ENCODE measurements at regions not wholly inside any gene's neighbourhood (a gene's known extent, or its start where the extent isn't known, plus 50 kb on each side); places are given as distances from the start of the nearest gene placed in this dataset.

- Histone ChIP-seq H3K79me2 (ENCODE audit: insufficient read depth, low read depth, low read length) (no peaks in the 10 kb centered on the region), H3K9me3 (ENCODE audit: low read length) (no peaks in the 10 kb centered on the region), H3K36me3 (ENCODE audit: insufficient read depth, low read length) (no peaks in the 10 kb centered on the region), H3K4me2 (ENCODE audit: low read length) (no peak overlapping the region), H3K4me3 (ENCODE audit: low read depth, low read length, poor library complexity, severe bottlenecking) (no peak overlapping the region), H3K4me1 (ENCODE audit: insufficient read depth, low read length, poor library complexity, severe bottlenecking) (no peaks in the 10 kb centered on the region), H3K27ac (ENCODE audit: low read depth, low read length, poor library complexity, severe bottlenecking) (no peak overlapping the region), H3K9me2 (ENCODE audit: insufficient read depth, low read length) (no peaks in the 10 kb centered on the region), H2AFZ (ENCODE audit: low read length) (no peak overlapping the region), H4K20me1 (ENCODE audit: insufficient read depth, low read length) (no peaks in the 10 kb centered on the region)
- intact Hi-C loops (cut with micrococcal nuclease; ENCODE audit: unreplicated experiment), result no loop called here
- ChIA-PET CTCF (ENCODE audit: unreplicated experiment) (no interaction called here), POLR2A (interaction anchor here (0.6 to 0.7 kb wide), 2 partner anchors 11 to 30 kb away, joined by 4 read pairs; no protein-coding TSS in a partner anchor)
- no peak for DNase-seq (ENCODE audit: low spot score)
- no TSS peak for BruUV-seq (replicated peaks)
- no peak for TF ChIP-seq CTCF (conservative IDR thresholded peaks at IDR 0.05; ENCODE audit: low read length)
Measured at GRCh38 chr4:71140563-71140962, 147.1 kb downstream of the DCK start.

GRCh38 chr4:71141125-71141524 is 147.7 kb downstream of the DCK start:
- no peaks in the 10 kb centered on the region for H3K4me1 ChIP-seq (ENCODE audit: insufficient read depth, low read length, poor library complexity, severe bottlenecking)
- H3K27ac ChIP-seq (ENCODE audit: low read depth, low read length, poor library complexity, severe bottlenecking), result no peak overlapping the region
- BruUV-seq (replicated peaks), result no TSS peak
- H3K9me3 ChIP-seq (ENCODE audit: low read length), result no peaks in the 10 kb centered on the region
- no peak overlapping the region for H3K4me3 ChIP-seq (ENCODE audit: low read depth, low read length, poor library complexity, severe bottlenecking)
- no peak for TF ChIP-seq EZH2phosphoT487 (IDR thresholded peaks at IDR 0.05; ENCODE audit: borderline replicate concordance, low read depth, low read length)
- no peak for TF ChIP-seq CTCF (conservative IDR thresholded peaks at IDR 0.05; ENCODE audit: low read length)
- H2AFZ ChIP-seq (ENCODE audit: low read length), result no peak overlapping the region
- no peak for DNase-seq (ENCODE audit: low spot score)
- H3K4me2 ChIP-seq (ENCODE audit: low read length), result no peak overlapping the region
- no peaks in the 10 kb centered on the region for H3K36me3 ChIP-seq (ENCODE audit: insufficient read depth, low read length)
- H4K20me1 ChIP-seq (ENCODE audit: insufficient read depth, low read length), result no peaks in the 10 kb centered on the region
- ChIA-PET POLR2A (interaction anchor here (0.6 to 0.7 kb wide), 2 partner anchors 11 to 30 kb away, joined by 4 read pairs; no protein-coding TSS in a partner anchor), CTCF (ENCODE audit: unreplicated experiment) (no interaction called here)
- intact Hi-C loops (cut with micrococcal nuclease; ENCODE audit: unreplicated experiment), result no loop called here
- no peaks in the 10 kb centered on the region for H3K9me2 ChIP-seq (ENCODE audit: insufficient read depth, low read length)
- H3K79me2 ChIP-seq (ENCODE audit: insufficient read depth, low read depth, low read length), result no peaks in the 10 kb centered on the region

- TF ChIP-seq CTCF (conservative IDR thresholded peaks at IDR 0.05; ENCODE audit: low read length) (no peak), EZH2phosphoT487 (IDR thresholded peaks at IDR 0.05; ENCODE audit: borderline replicate concordance, low read depth, low read length) (no peak)
- ChIA-PET POLR2A (no interaction called here), CTCF (ENCODE audit: unreplicated experiment) (no interaction called here)
- no peak for DNase-seq (ENCODE audit: low spot score)
- Histone ChIP-seq H3K9me2 (ENCODE audit: insufficient read depth, low read length) (0 out of 2 replicates have a peak, but pooled peaks cover 4% of the 10 kb centered on the region), H2AFZ (ENCODE audit: low read length) (no peak overlapping the region), H3K27ac (ENCODE audit: low read depth, low read length, poor library complexity, severe bottlenecking) (no peak overlapping the region), H3K4me3 (ENCODE audit: low read depth, low read length, poor library complexity, severe bottlenecking) (no peak overlapping the region), H3K4me1 (ENCODE audit: insufficient read depth, low read length, poor library complexity, severe bottlenecking) (no peaks in the 10 kb centered on the region), H3K79me2 (ENCODE audit: insufficient read depth, low read depth, low read length) (no peaks in the 10 kb centered on the region), H4K20me1 (ENCODE audit: insufficient read depth, low read length) (no peaks in the 10 kb centered on the region), H3K36me3 (ENCODE audit: insufficient read depth, low read length) (no peaks in the 10 kb centered on the region), H3K9me3 (ENCODE audit: low read length) (no peaks in the 10 kb centered on the region), H3K4me2 (ENCODE audit: low read length) (no peak overlapping the region)
- intact Hi-C loops (cut with micrococcal nuclease; ENCODE audit: unreplicated experiment), result no loop called here
- no TSS peak for BruUV-seq (replicated peaks)
Measured at GRCh38 chr4:71147261-71147660, 153.8 kb downstream of the DCK start.
